Kidney tubule cell (primary cell): ENCODE measurements at regions not wholly inside any gene's neighbourhood (a gene's known extent, or its start where the extent isn't known, plus 50 kb on each side); places are given as distances from the start of the nearest gene placed in this dataset.

Experiments used
- DNase-seq: peaks from one replicate; pipeline ENCODE4 v3.0.0-alpha.2; 2018; ENCODE audit warnings: low spot score

DNA sequence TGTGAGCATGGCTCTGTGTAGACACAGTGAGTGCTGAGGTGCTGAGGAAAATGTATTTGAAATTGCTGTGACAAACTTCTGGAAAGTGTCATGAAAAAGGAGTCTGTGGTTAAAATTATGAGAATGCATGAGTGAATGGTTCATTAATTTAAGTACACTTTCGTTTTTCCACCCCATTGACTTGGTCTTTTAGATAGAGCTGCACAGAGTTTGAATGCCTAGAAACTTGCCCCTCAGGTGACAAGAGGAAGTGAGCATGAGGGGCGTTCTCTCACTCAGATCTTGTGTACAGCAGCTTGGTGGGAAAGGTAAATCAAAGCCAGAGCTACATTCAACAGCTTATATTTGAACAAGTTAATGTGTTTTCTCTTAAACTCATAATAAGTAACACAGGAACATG is 296.8 kb downstream of the WDR72 start:
- peak; percentile 53 for DNase-seq

DNA sequence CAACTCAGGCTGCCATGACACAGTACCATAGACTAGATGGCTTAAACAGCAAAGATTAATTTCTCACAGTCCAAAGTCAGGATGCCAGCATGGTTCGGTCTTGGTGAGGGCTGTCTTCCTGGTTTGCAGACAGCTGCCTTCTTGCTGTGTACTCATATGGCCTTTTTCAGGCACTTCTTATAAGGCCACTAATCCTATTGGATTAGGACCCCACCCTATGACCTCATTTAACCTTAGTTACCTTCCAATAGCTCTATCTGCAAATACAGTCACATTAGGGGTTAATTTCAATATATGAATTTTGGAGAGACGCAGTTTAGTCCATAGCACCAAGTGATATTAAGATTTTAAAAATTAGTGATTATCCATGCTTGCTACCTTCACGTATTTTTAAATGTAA is 297.8 kb downstream of the WDR72 start:
- no peak for DNase-seq

DNA sequence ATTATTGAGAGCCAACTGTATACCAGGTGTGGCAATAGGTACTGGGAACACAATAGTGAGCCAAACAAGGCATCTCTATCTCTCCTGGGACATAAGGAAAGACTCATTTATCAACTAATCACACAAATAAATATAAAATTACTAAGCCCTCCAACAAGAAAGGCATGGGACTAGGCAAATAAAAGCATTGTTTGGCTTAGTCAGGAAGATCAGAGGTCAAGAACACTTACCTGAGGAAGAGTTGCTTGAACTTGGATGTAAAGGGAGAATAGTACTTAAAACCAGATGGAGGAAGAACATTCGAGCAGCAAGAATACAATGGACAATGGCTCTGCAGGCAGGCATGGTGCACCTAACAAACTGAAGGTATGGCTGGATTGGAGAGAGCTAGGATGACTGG is 300.7 kb downstream of the WDR72 start:
- no peak for DNase-seq

DNA sequence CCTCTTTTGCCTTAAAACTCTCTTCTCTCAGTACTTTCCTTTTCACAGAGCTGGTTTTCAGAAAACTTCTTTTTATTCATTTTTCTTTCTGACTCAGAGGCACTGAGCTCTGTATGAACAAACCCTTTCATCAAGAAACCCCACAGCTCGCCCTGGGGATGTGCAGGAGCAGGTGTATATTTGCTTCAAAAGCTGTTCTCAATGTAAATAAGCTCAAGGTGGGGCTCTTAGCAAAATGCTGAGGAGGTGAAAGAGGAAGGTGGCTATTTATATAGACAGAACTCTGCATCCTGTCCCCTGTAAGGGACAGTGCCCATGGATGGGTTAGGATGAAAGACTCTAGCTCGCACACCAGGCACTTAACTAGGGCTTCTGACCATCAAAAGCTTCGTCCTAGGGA is 302.0 kb downstream of the WDR72 start:
- DNase-seq = no peak

DNA sequence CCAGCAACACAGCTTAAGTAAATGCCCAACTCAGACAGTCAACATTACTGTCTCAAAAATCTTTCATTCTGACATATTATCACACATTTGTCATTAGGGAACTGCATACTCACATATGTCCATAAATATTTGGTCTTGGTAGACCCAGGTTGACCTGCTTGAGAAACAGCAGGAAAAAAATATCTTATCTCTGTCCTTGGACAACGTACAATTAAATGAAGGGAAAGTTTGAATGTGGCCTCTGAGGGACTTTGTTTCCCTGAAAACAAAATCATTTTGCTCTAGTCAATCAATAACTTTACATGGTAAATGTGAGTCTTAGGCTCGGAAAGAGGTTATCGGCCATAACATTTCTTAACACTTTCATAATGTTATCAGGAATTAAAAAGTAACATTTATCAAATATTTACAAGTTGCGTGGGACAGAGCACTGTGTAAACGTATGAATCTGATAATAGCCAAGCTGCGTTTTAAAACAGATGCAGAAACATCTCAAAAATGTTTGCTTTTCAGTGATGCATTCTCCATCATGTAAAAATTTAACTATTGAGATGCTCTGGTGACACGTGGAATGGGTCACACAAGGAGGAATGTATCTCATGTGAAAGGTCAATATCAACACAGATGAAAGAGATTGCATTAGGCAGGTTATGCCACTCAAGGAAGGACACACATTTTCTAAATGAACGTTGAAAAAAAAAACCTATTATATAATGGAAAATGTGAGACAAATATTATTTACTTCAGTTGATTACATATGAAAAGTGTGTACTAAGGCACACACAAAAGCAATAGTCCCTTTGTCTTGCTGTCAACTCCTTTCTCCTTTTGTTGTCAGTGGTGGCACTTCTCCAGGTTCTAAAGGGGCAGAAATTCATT is 304.4 kb downstream of the WDR72 start:
- DNase-seq = peak; percentile 49

DNA sequence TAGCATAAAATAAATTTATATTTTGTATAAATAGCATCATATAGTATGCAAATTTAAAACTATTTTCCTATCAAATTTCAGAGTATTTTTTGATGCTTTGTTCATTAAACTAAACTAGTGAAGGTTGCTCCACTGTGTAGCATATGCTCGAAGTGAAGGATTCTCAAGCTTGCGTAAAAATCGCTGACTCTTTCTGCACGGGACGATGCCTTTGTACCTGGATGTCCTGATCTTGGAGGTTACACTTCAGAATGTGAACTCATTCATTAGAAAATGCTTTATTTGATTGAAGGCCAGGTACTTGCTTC is 305.0 kb downstream of the WDR72 start:
- DNase-seq = no peak

DNA sequence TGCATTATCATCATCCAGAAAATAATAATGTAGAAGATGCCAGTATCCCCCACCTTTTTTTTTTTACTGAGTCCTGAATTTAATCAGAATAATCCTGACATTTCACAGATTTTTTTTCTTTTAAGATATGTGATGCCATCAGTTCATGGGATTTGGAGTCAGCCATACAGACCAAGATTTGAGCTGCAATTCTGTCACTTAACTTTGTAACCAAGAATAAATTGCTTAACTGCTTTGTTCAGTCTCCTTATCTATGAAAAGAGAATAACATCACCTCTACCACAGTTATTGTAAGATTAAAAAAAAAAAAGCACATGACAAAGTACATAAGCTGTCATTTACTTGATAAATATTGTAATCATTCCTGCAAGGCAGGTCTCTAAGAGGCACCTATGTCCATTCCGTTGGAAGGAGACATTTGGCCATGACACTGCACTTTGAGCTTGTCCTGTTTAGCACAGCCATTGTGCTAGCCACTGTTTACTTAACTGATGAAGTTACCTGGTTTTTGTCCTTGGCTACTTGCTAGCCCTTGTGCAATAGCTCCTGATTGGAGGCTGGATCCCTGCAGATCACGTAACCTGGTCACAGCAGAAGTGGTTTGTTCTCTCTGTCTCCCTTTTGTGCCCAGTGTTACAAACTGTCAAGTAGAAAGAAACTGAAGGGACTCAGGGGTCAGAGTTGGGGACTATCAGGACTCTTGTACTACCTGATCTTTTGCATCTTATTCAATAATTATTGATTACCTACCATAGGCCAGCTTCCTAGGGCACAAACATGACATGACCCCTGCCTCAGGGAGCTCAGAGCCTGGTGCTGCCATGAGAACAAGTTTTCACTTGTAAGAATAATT is 306.0 kb downstream of the WDR72 start:
- DNase-seq = no peak

DNA sequence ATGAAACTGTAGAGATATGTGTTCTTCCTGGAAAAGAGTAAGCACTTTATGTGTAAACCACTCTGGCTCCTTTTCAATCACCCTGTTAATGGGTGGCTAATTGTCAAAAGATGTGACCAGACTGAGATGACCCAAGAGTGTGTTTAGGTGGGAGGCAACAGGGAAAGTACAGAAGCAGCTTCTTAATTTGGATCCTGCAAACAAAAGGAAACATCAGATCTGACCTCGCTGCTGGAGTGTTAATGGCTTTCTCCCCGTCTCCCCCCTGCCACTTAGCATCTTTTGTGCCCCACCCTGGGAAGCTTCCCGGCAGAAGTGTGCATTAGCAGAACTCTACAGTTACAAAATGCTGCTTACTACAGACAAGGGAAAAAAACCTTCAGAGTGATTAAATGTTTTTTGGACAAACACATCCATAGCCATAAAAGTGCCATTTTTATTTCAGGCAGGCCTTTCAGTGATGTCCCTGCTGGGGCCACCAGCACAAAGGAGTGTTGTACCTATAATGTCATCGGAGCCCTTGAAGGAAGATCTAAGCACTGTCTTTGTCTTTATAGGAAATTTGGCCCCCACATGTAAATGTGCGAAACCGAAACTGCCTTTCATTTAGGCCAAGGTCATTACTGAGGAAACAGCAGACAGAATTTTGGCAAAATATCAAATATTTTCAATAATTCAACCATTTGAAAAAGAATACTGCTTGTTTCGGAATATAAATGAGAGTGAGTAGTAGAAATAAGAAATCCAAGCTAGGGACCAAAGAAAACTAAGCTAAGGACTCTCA is 311.0 kb downstream of the WDR72 start:
- DNase-seq = no peak

DNA sequence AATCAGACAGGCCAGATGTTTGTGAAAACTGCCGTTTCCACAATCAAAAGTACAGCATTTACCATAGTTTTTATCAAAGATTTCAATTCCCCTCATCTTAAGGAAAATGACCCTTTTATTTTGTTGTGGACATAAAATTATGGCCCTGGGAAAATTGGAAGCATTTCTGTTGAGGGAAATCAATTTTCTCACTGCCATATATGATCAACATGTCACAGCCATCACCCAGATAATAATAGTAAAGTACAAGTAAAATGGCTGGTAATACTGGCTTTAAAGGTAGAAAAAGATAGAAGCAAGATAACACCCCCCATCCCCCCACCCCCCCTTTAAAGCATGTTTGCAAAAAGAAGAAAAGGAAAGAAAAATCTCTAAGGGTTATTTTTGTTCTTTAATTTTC is 311.7 kb downstream of the WDR72 start:
- no peak for DNase-seq

DNA sequence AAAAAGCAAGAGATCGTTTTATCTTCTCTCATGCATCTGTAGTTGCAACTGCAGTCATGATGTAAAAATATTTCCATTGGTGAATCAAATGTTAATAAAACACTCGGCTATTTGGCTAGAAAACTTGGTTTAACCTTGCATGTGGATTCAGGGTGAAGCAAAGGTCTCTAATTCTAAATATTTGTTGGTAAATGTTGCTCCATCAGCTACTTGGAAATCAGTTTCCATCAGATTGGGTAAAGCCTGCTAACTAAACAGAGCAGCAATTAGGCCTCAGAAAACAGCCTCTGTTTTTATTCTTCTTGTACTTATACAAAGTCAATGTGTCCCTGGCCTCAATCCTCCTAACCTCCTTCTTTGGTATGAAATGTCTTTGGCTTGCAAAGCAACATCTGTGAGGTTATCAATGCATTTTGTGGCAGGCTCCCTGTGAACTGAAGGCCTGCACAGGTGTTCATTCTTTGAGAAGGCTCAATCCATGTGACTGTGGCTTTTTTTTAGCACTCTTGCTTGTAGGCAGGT is 312.3 kb downstream of the WDR72 start:
- no peak for DNase-seq

DNA sequence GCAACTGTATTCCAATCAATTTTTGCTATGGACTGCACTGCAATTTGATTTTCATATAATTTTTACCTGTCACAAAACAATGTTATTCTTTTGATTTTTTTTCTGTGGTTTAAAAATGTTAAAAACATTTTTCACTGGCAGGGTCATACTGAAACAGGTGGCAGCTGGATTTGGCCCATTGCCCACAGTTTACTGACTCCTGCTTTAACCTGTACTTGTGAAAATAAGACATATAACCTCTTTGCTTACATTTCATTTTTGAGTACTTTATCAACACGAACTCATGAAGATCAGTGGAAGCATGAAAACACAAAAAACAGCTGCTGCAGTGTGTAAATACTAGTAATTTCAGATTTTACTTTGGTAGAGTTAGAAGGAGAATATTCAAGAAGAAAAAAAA is 313.1 kb downstream of the WDR72 start:
- no peak for DNase-seq

DNA sequence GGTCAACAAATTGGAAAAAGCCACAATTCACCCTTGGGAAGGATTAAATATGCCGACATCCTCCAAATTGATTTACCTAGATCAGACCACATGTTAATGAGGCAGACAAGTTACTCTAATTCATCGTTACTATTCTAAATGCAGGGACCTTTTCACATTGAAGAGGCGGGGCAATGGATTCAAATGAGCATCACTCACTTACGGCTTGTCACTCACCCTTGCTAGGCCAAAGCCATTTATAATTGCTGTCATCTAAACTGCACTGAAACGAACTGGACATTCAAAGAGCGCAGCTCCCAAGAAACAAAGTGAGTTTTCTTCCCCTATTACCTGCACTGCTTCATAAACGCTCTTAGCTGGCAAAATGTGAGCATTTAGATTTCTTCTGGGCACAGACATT is 313.9 kb downstream of the WDR72 start:
- DNase-seq = no peak

DNA sequence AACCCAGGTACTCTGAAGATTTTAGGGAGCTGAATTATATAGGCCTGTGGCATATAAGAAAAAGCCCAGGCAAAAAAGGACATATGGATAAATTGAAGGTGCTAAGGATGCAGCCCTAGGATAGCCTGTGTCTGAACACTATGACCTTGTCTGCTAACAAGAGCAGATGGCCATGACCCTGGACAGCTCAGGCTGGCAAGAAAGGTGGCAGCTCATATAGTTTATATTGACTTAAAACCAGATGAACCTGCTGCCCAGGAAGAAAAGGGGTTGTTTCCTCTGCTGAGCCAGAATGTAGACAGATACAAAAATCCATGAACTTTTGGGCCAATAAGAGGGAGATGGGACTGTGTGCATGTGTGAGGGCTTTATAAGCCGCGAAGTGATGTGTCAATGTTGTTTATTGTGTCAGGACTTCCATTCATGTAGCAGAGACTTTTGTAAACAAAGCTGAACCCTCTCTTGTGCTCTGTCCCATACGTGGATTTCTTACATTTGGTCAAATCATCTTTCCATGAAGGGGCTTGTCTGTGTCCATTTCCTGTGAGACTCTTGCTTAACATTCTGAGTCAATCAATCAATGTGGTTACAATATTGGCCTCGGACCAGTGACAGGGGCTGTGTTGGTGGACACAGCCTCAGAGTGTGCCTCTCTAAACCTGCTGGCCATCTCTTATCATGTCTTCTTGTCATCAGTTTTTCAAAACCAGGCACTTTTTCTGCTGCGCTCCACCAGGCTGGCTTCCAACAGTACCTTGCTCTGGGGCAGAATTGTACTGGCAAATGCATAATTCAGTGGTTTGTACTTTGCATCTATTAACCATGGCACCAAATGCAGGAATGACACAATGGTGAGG is 321.2 kb downstream of the WDR72 start:
- DNase-seq = no peak

DNA sequence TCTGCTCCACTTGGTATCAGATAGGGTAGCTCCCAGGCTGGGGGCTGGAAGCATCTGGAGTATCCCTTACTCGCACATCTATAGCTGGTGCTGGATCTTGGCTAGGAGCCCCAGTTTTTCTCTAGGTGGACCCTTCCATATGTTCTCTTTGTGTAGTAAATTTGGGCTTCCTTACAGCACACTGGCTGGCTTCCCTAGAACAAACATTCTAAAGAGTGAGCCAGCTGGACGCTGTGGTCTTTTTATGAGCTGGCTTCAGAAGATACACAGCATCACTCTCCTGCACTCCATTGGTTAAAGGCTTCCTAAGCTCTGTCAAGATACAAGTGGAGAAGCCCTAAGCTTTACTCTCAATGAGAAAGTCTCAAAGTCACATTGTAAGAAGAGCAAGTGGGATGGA is 322.1 kb downstream of the WDR72 start:
- DNase-seq = no peak

DNA sequence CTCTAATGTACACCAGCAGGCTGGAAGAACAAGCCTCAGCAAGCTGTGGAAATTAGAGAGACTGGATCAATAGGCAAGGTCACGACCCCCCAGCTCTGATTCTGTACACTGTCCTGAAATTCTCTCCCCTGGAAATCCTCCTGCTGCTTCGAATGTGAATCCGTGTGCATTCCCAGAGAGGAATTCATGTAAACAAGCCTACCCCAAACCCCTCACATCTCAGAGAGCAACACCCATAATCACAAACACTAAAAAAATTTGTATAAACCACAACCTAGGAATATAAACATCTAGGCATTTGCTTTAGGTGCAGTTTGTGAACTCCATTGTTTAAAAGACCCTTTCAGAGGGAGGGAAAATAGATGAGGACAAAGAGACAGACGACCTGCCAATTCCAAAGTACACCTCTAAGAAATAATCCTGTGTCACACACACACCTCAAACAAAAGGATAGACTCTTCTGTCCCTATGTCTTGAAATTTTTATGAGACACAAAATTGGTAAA is 325.2 kb downstream of the WDR72 start:
- DNase-seq = no peak

DNA sequence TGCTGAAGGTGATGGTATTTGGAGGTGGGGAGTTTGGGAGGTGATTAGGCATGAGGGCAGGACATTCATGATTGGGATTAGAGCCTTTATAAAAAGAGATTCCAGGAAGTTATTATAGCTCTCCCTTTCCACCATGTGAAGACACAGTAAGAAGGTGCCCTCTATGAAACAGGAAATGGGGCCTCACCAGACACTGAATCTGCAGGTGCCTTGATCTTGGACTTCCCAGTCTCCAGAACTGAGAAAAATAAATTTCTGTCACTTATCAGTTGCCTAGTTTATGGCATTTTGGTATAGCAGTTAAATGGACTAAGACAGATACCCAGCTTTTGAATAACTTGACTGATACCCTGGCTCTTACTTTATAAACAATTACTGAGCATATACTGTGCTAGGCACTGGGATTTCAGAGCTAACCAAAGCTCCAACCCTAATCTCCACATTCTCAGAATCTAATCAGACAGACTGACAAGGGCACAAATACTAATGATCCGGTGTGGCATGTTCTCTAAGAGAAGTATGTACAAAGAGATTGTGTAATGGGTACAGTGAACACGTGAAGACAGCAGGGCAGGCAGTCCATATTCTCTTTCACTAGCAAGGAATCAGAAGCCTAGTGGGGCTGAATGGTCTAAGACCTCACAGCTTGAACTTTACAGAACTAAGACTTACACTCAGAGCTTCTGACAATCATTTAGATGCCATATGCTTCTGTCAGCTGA is 343.1 kb downstream of the WDR72 start:
- no peak for DNase-seq

DNA sequence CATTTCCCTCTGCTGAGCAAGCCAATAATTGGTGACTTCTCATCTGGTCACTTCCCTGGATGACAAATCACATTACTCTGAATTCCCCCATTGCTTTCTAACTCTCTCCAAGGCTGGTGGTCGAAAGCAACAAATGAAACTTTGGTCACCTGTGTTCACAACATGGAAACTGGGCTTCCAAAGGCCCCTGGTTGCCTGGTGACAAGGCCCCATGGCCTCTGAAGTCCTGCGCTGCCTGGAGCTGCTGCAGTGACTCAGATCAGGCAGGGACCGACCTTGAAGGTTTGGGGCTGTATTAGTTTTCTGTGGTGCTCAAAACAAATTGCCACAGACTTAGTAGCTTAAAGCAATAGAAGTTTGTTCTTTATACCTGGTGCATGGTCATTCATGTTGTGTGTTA is 345.3 kb downstream of the WDR72 start:
- peak; percentile 5 for DNase-seq

DNA sequence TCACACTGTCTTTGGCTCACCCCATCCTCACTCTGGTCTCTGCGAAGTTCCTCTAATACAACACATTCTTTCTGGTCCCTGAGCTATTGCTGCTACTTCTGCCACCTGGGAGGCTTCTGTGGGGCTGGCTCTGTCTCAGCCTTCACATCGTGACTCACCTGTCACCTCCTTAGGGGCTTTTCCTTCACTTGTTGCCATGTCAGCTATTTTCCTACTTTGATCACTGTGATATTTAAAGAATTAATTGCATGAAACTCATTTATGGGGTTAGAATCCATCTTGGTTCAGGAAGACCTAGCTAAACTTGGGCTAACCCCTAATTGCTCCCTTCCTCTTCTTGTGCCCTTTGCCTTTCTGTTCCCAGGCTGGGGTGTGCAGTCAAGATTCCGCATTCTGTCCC is 346.9 kb downstream of the WDR72 start:
- peak; percentile 9 for DNase-seq

DNA sequence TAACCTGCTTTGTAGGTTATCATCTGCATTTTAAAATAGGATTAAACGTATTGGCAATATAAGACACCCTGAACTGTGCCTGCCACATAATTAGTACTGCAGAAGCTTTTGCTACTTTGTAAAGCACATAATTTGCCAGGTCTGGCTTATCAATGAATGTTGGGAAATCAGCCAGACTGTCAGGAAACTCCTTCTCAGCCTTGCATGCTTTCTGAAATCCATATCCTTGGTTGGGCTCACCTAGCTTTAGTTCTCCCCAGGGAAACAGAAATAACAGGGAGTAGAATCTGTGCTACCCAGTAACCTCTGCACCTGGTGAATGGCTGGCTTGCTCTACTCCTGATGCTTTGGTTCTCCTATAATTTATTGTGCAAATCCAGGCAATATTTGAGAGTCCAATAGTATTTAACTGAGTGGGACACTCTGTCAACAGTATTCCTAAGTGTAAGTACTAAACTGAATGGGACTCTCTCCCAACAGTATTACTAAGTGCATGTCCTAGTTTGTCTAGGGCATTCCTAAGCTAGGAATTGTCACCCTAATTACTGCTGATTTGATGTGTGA is 354.5 kb downstream of the WDR72 start:
- no peak for DNase-seq

DNA sequence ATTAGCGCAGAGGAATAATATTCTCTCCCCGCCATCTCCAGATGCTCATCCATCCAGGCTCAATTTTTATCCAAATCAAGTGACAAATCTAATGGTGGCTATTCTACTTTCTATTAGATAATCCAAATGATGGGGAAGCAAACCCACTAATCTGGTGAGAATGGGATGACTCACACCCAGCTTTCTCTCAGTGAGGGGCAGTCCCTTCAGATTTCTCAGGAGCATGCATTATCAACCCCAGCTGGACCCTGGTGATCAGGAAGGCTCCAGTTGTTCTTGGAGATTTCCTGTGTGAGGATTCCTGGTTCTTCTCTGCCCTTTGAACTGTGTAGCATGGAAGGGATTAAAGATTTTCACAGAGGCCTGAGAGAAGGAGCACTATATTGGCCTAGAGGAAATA is 358.0 kb downstream of the WDR72 start:
- peak; percentile 2 for DNase-seq
